K562 (cell line): ENCODE measurements at regions not wholly inside any gene's neighbourhood (a gene's known extent, or its start where the extent isn't known, plus 50 kb on each side); places are given as distances from the start of the nearest gene placed in this dataset.

Source experiments
- ATAC-seq: fragments of 200-7000 bp; cut with Tn5 transposase; 3 replicates; pipeline ENCODE4 v1.9.1; 2020; ENCODE audit warnings: moderate library complexity
- BruUV-seq: library from RNA; stranded (reverse); fragments of 400-500 nt; replicated peaks from 2 replicates; lab custom pipeline; 2021; lab: Mats Ljungman, UMichigan
- CTCF ChIA-PET: fragments of 300-600 bp; formaldehyde crosslinking; extraction: SDS; loops from one replicate; lab custom pipeline; 2021; ENCODE audit warnings: low intra/inter-chr PET ratio; lab: Yijun Ruan, JAX
- POLR2A ChIA-PET: fragments of 300-600, 350-650 bp; sonication (Branson Sonifier 250); formaldehyde crosslinking; extraction: SDS; loops from one replicate; lab custom pipeline; 2021; ENCODE audit warnings: antibody characterized with exemption, inconsistent platforms; lab: Yijun Ruan, JAX
- DNase-seq, 4 experiments: peaks; one replicate each; pipeline versions ENCODE4 v3.0.0 to v3.0.0-alpha.2; 2011 to 2018; ENCODE audit warnings: low spot score in 3 of 4, mixed read lengths in 3 of 4; ENCODE audit errors: extremely low read depth in 1 of 4
- FAIRE-seq: peaks from 2 replicates; lab custom pipeline; 2011; peaks lifted over from hg19 to GRCh38; lab: Jason Lieb, UNC
- H2AFZ ChIP-seq: 2 replicates; pipeline ENCODE4 v1.6.0; 2011; ENCODE audit warnings: low read depth, low read length, control low read depth, inconsistent platforms
- H3K27ac ChIP-seq: fragments of 200-600 bp; 3 replicates; pipeline ENCODE4 v1.8.0; 2011; ENCODE audit warnings: low read depth, mild to moderate bottlenecking, control low read depth, inconsistent platforms, low read length, moderate library complexity, mixed read lengths; ENCODE audit errors: extremely low read depth
- H3K27me3 ChIP-seq, 2 experiments: fragments of 300-600 bp in 1 of 2; 2 replicates in 1 of 2; 3 replicates in 1 of 2; pipeline versions ENCODE4 v1.6.0 to v1.8.0; 2011; ENCODE audit warnings: inconsistent platforms in 2 of 2, low read length in 2 of 2, mild to moderate bottlenecking in 1 of 2, mixed read lengths in 1 of 2, moderate library complexity in 1 of 2; ENCODE audit not compliant: control insufficient read depth in 2 of 2, insufficient read depth in 2 of 2
- H3K36me3 ChIP-seq: fragments of 300-600 bp; 3 replicates; pipeline ENCODE4 v1.8.0; 2011; ENCODE audit warnings: mild to moderate bottlenecking, low read length, inconsistent platforms; ENCODE audit not compliant: control insufficient read depth, insufficient read depth
- H3K4me1 ChIP-seq, 2 experiments: fragments of 200-600 bp in 1 of 2; replicated peaks in 1 of 2; 2 replicates in 1 of 2; 3 replicates in 1 of 2; pipeline versions ENCODE4 v1.5.1 to v1.8.0; 2011; ENCODE audit warnings: inconsistent platforms in 2 of 2, low read length in 2 of 2, mild to moderate bottlenecking in 1 of 2, mixed read lengths in 1 of 2, moderate library complexity in 1 of 2; ENCODE audit not compliant: control insufficient read depth in 2 of 2, insufficient read depth in 2 of 2
- H3K4me2 ChIP-seq: 2 replicates; pipeline ENCODE4 v1.6.1; 2011; ENCODE audit warnings: low read length, control low read depth, inconsistent platforms, mixed read lengths; ENCODE audit not compliant: insufficient read depth
- H3K4me3 ChIP-seq: fragments of 200-600 bp; sonication (generic), shearing (Covaris generic); 2 replicates; pipeline ENCODE4 v1.5.1; 2016; ENCODE audit warnings: control low read depth, inconsistent platforms
- H3K79me2 ChIP-seq: fragments of 200-600 bp; 3 replicates; pipeline ENCODE4 v1.8.0; 2011; ENCODE audit warnings: low read length, inconsistent platforms; ENCODE audit not compliant: control insufficient read depth, insufficient read depth
- H3K9ac ChIP-seq, 2 experiments: 2 replicates each; pipeline versions ENCODE4 v1.6.0 to v1.6.1; 2011; ENCODE audit warnings: low read depth in 2 of 2, low read length in 2 of 2, control low read depth in 1 of 2, inconsistent platforms in 1 of 2, mild to moderate bottlenecking in 1 of 2, mixed read lengths in 1 of 2; ENCODE audit not compliant: insufficient read depth in 1 of 2
- H3K9me1 ChIP-seq: one replicate; pipeline ENCODE4 v1.6.0; 2011; ENCODE audit warnings: inconsistent platforms, mild to moderate bottlenecking, low read length, moderate library complexity; ENCODE audit not compliant: control insufficient read depth, insufficient read depth
- H3K9me3 ChIP-seq: replicated peaks from 2 replicates; pipeline ENCODE4 v1.5.1; 2011; ENCODE audit warnings: low read depth, low read length, inconsistent platforms; ENCODE audit not compliant: control insufficient read depth, insufficient read depth
- H4K20me1 ChIP-seq: replicated peaks from 2 replicates; pipeline ENCODE4 v1.6.1; 2011; ENCODE audit warnings: low read length, inconsistent platforms, mixed read lengths; ENCODE audit not compliant: control insufficient read depth, insufficient read depth
- ATF1 ChIP-seq, 2 experiments: fragments of 450-650 bp in 1 of 2; IDR thresholded peaks; 2 replicates each; pipeline ENCODE4 v1.6.1; 2016; ENCODE audit warnings: missing compliant biosample characterization in 1 of 2, missing genetic modification characterization in 1 of 2
- ATF7 ChIP-seq: fragments of 450-650 bp; IDR thresholded peaks from 2 replicates; pipeline ENCODE4 v1.7.1; 2014; ENCODE audit warnings: mild to moderate bottlenecking, moderate library complexity
- ETV1 ChIP-seq: fragments of 450-650 bp; conservative IDR thresholded peaks from 2 replicates; pipeline ENCODE4 v1.6.1; 2016; ENCODE audit warnings: missing genetic modification characterization, control low read depth, low read depth, missing compliant biosample characterization
- HOXB6 ChIP-seq: fragments of 250-450 bp; sonication (Bioruptor Pico); IDR thresholded peaks from 2 replicates; pipeline ENCODE4 v1.5.1; 2022; ENCODE audit warnings: mild to moderate bottlenecking, borderline replicate concordance
- MYNN ChIP-seq, 2 experiments: sonication (generic); formaldehyde crosslinking in 1 of 2; IDR thresholded peaks; 2 replicates each; pipeline versions ENCODE4 v1.5.0 to v1.6.1; 2016 to 2020; ENCODE audit warnings: antibody characterized with exemption in 1 of 2, missing genetic modification reagents in 1 of 2
- NFXL1 ChIP-seq: fragments of 450-650 bp; formaldehyde crosslinking; IDR thresholded peaks from 2 replicates; pipeline ENCODE4 v1.4.0; 2021; ENCODE audit warnings: mild to moderate bottlenecking
- RBM14 ChIP-seq: fragments of 200-400 bp; formaldehyde crosslinking; IDR thresholded peaks from 2 replicates; pipeline ENCODE4 v1.6.1; 2018; ENCODE audit warnings: low read depth, mild to moderate bottlenecking, low read length, moderate library complexity, borderline replicate concordance; ENCODE audit not compliant: insufficient read depth
- SMARCC2 ChIP-seq: fragments of 450-650 bp; IDR thresholded peaks from 2 replicates; pipeline ENCODE4 v1.6.1; 2017; ENCODE audit warnings: antibody characterized with exemption, moderate library complexity, mild to moderate bottlenecking, low read depth
- SRSF1 ChIP-seq: fragments of 200-400 bp; formaldehyde crosslinking; IDR thresholded peaks from 2 replicates; pipeline ENCODE4 v1.6.1; 2017; ENCODE audit warnings: mild to moderate bottlenecking, low read depth, low read length, moderate library complexity
- SRSF3 ChIP-seq: fragments of 200-400 bp; formaldehyde crosslinking; IDR thresholded peaks from 2 replicates; pipeline ENCODE4 v1.6.1; 2016; ENCODE audit warnings: mild to moderate bottlenecking, low read length, moderate library complexity; ENCODE audit not compliant: insufficient read depth
- XRCC4 ChIP-seq: IDR thresholded peaks from one replicate; pipeline ENCODE4 v1.6.1; 2011; ENCODE audit not compliant: insufficient read depth, insufficient read length; ENCODE audit errors: extremely low read depth
- XRCC5 ChIP-seq: fragments of 200-400 bp; formaldehyde crosslinking; IDR thresholded peaks from 2 replicates; pipeline ENCODE4 v1.6.1; 2017; ENCODE audit warnings: low read depth, mild to moderate bottlenecking, low read length
- ZC3H4 ChIP-seq: sonication (generic); formaldehyde crosslinking; IDR thresholded peaks from 2 replicates; pipeline ENCODE4 v1.9.0; 2021; ENCODE audit warnings: missing genetic modification reagents, borderline replicate concordance
- ZNF282 ChIP-seq: sonication (generic); formaldehyde crosslinking; IDR thresholded peaks from 2 replicates; pipeline ENCODE4 v1.8.1; 2023; ENCODE audit warnings: missing genetic modification reagents
- ZNF77 ChIP-seq: fragments of 250-450 bp; sonication (Bioruptor Pico); IDR thresholded peaks from 2 replicates; pipeline ENCODE4 v1.5.0; 2020
- WGBS: fragments of 100-300 bp; shearing (Covaris generic); methylation state at CpG from one replicate; pipeline ENCODE4 v1.1.6; 2016; ENCODE audit warnings: low coverage, mixed read lengths; ENCODE audit not compliant: insufficient coverage; ENCODE audit errors: missing lambda C conversion rate; 5-methylcytosine and 5-hydroxymethylcytosine counted together
- in situ Hi-C: fragments of 300-500 bp; cut with MboI; formaldehyde crosslinking; loops from 4 replicates; pipeline ENCODE4 v1.15.0; 2018; ENCODE audit warnings: inconsistent platforms, mixed read lengths
- intact Hi-C: fragments of 100-400 bp; cut with micrococcal nuclease; formaldehyde crosslinking; loops from 2 replicates; pipeline ENCODE4 v1.14.2; 2022
- TF ChIP-seq, protein P1 (sequence below): sonication (generic); formaldehyde crosslinking; IDR thresholded peaks from 2 replicates; pipeline ENCODE4 v1.8.0; 2022; ENCODE audit warnings: mild to moderate bottlenecking, missing genetic modification reagents, borderline replicate concordance
- TF ChIP-seq, protein P2 (sequence below), 2 experiments: fragments of 150-350 bp in 1 of 2; IDR thresholded peaks; 2 replicates each; pipeline ENCODE4 v1.6.1; 2012 to 2016; ENCODE audit warnings: low read depth in 2 of 2, low read length in 2 of 2, mild to moderate bottlenecking in 1 of 2, moderate library complexity in 1 of 2

DNA sequence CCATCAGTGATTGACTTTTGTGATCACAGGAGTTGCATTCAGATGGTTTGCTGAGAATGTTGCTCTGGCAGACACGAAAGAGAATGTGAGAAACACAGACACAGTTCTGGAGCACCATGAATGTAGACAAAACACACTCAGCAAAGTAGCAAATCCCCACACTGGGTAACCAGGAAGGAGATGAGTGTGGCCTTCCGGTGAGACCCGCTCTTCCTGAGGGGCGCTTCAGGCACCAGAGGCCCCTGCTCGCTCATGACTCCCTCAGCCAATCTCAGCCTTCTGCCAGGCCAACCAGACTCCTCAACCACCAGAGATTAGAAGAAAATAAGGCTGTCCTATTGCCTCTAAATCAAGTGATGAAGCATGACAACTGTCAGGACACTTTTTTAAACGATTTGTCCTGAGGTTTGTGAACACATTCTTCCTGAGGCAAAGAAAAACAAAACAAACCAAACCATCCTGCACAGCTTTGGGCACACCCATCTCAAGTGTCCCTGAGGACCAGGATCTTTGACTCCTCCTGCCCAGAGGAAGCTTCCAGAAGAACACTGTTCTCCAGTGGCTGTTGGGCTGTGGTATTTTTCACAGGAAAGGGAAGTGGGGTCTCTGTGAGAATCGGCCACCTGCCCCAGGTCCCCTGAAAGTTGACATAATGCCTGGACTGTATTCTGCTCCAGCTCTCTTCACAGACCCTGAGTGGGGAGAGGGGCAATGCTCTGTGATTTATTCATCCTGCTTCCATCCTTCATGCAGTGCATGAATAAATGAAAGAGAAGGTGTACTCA is 152.8 kb downstream of the BCL11A start:
- no peak overlapping the region for H3K9ac ChIP-seq
- no peaks in the 10 kb centered on the region for H3K36me3 ChIP-seq
- in situ Hi-C loops (no loop called here), intact Hi-C loops (no loop called here)
- ChIA-PET POLR2A (no interaction called here), CTCF (no interaction called here)
- DNase-seq (no peak), ATAC-seq (no peak), FAIRE-seq (no peak)
- H3K4me3 ChIP-seq: no peak overlapping the region
- H3K4me1 ChIP-seq: no peaks in the 10 kb centered on the region
- H3K27me3 ChIP-seq: peaks cover 3 to 15% of the 10 kb centered on the region in 2 experiments; a peak in 4 of 5 replicates
- 4% methylated on average over 7 of the region's 7 CpGs for WGBS
- BruUV-seq: no TSS peak
- H4K20me1 ChIP-seq: no peaks in the 10 kb centered on the region; the same call in 1 of the 2 replicates
- H3K9me1 ChIP-seq: no peaks in the 10 kb centered on the region
- no peak overlapping the region for H3K4me2 ChIP-seq
- no peak overlapping the region for H3K27ac ChIP-seq
- no peaks in the 10 kb centered on the region for H3K9me3 ChIP-seq
- H2AFZ ChIP-seq: no peak overlapping the region
- H3K79me2 ChIP-seq: no peaks in the 10 kb centered on the region
- TF ChIP-seq SMARCC2 (no peak), HOXB6 (CRISPR knock-in tag) (no peak), XRCC4 (no peak), ZNF77 (CRISPR knock-in tag) (no peak), RBM14 (no peak), ATF7 (no peak), SRSF1 (no peak), ZNF282 (CRISPR knock-in tag) (no peak), NFXL1 (CRISPR knock-in tag) (no peak), MYNN (IDR thresholded peaks at IDR 0.05) (no peak), MYNN (CRISPR knock-in tag; IDR thresholded peaks at IDR 0.05) (no peak), ETV1 (tag) (no peak), ATF1 (CRISPR knock-in tag; IDR thresholded peaks at IDR 0.05) (no peak), ATF1 (tag; IDR thresholded peaks at IDR 0.05) (no peak), ZC3H4 (CRISPR knock-in tag) (no peak), SRSF3 (no peak), XRCC5 (no peak)
- TF ChIP-seq, protein P1, sequence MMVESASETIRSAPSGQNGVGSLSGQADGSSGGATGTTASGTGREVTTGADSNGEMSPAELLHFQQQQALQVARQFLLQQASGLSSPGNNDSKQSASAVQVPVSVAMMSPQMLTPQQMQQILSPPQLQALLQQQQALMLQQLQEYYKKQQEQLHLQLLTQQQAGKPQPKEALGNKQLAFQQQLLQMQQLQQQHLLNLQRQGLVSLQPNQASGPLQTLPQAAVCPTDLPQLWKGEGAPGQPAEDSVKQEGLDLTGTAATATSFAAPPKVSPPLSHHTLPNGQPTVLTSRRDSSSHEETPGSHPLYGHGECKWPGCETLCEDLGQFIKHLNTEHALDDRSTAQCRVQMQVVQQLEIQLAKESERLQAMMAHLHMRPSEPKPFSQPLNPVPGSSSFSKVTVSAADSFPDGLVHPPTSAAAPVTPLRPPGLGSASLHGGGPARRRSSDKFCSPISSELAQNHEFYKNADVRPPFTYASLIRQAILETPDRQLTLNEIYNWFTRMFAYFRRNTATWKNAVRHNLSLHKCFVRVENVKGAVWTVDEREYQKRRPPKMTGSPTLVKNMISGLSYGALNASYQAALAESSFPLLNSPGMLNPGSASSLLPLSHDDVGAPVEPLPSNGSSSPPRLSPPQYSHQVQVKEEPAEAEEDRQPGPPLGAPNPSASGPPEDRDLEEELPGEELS (CRISPR knock-in tag): no peak
- TF ChIP-seq, protein P2, sequence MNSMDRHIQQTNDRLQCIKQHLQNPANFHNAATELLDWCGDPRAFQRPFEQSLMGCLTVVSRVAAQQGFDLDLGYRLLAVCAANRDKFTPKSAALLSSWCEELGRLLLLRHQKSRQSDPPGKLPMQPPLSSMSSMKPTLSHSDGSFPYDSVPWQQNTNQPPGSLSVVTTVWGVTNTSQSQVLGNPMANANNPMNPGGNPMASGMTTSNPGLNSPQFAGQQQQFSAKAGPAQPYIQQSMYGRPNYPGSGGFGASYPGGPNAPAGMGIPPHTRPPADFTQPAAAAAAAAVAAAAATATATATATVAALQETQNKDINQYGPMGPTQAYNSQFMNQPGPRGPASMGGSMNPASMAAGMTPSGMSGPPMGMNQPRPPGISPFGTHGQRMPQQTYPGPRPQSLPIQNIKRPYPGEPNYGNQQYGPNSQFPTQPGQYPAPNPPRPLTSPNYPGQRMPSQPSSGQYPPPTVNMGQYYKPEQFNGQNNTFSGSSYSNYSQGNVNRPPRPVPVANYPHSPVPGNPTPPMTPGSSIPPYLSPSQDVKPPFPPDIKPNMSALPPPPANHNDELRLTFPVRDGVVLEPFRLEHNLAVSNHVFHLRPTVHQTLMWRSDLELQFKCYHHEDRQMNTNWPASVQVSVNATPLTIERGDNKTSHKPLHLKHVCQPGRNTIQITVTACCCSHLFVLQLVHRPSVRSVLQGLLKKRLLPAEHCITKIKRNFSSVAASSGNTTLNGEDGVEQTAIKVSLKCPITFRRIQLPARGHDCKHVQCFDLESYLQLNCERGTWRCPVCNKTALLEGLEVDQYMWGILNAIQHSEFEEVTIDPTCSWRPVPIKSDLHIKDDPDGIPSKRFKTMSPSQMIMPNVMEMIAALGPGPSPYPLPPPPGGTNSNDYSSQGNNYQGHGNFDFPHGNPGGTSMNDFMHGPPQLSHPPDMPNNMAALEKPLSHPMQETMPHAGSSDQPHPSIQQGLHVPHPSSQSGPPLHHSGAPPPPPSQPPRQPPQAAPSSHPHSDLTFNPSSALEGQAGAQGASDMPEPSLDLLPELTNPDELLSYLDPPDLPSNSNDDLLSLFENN (IDR thresholded peaks at IDR 0.05; ENCODE audit: low read depth in 2 of 2, low read length in 2 of 2): no peak
